T47D (cell line): ENCODE measurements at regions not wholly inside any gene's neighbourhood (a gene's known extent, or its start where the extent isn't known, plus 50 kb on each side); places are given as distances from the start of the nearest gene placed in this dataset.

Experiments used
- DNase-seq, 2 experiments: peaks; one replicate each; pipeline versions ENCODE4 v3.0.0 to v3.0.0-alpha.2; 2011 to 2012; ENCODE audit warnings: low read depth in 1 of 2, low spot score in 1 of 2
- JUND ChIP-seq: IDR thresholded peaks from 2 replicates; pipeline ENCODE4 v1.6.1; 2012; ENCODE audit warnings: low read depth
- in situ Hi-C: cut with HindIII; loops from 2 replicates; pipeline ENCODE4 v1.10.0; 2016; ENCODE audit warnings: low sequenced_read_pairs, low pct_unique_long_range_greater_than_20kb

DNA sequence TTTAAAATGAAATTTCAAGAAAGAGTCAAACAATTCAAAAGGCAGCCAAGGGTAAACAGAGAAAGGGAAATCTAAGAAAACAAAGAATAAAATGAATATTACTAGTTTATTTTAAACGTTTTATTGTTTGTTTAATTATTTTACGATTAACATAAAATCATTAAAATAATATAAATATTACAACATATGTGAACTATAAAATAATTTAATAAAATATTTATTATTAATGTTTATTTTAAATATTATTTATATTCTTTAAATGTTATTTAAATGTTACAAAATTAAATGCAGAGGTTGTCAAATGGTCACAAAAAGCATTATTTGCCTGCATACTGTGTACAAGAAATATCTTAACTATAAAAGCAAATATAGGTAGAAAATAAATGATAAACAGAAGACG is 786.7 kb upstream of the GHITM start:
- DNase-seq, result no peak
- TF ChIP-seq JUND, result no peak
- in situ Hi-C loops, result no loop called here

DNA sequence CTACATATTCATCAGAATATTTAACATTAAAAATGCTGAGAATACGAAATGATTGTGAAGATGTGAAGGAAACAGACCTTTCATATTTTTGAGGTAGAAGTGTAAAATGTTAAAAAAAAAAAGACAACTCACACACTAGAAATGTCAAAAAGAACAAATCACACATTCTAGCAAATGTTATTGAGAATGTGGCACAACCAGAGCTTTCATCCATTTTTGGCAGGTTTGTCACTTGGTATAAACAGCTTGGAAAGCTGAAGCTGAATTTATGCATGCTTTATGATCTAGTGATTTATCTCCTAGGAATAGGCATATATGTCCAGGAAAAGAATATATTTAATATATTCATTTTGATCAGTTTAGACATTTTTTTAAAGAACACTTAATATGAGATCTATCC is 784.9 kb upstream of the GHITM start:
- no peak for TF ChIP-seq JUND
- DNase-seq, result no peak
- in situ Hi-C loops, result no loop called here

DNA sequence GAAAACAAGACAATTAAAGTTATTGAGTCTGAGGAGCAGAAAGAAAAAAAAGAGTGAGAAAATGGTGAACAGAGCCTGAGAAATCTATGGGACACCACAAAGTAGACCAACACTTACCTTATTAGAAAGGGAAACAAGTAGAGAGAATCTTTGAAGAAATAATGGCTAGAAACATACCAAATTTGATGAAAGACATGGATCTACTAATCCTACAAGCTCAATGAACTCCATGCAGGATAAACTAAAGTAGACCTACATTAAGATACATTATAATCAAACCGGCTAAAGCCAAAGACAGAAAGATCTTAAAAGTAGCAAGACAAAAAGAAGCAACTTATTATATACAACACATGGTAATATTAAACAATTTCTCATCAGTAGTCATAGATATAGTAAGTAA is 782.3 kb upstream of the GHITM start:
- in situ Hi-C loops, result no loop called here
- no peak for DNase-seq
- TF ChIP-seq JUND, result no peak

DNA sequence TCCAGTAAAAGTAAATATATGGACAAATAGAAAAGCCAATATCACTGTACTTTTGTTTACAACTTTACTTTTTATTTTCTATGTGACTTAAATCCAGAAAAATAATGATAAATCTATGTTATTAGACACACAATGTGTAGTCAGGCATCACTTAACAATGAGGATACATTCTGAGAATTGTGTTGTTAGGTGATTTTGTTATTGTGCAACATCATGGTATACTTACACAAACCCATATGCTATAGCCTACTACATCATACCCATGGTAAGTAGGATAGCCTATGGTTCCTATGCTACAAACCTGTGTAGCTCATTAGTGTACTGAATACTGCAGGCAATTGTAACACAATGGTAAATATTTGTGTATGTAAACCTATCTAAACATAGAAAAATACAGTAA is 781.7 kb upstream of the GHITM start:
- DNase-seq, result no peak
- no peak for TF ChIP-seq JUND
- in situ Hi-C loops, result no loop called here

DNA sequence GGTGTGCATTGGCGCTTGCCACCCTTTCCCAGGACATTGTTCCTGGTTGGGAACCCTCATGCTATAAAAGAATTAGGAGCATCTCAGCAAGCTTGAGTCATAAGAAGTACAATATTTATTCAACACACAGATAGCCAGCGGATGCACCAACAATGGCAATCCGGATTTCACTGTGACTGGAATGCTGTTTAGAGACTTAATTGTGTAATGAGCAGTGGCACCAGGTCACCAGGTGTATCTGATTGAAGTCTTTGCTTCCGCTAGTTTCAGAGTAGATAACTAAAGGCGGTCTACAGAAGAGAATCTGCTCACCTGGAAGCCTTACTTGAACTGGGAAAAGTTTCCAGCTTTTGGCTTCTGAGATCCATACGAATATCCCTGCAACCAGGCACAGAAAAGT is 772.3 kb upstream of the GHITM start:
- no peak for TF ChIP-seq JUND
- in situ Hi-C loops, result no loop called here
- DNase-seq, result no peak

DNA sequence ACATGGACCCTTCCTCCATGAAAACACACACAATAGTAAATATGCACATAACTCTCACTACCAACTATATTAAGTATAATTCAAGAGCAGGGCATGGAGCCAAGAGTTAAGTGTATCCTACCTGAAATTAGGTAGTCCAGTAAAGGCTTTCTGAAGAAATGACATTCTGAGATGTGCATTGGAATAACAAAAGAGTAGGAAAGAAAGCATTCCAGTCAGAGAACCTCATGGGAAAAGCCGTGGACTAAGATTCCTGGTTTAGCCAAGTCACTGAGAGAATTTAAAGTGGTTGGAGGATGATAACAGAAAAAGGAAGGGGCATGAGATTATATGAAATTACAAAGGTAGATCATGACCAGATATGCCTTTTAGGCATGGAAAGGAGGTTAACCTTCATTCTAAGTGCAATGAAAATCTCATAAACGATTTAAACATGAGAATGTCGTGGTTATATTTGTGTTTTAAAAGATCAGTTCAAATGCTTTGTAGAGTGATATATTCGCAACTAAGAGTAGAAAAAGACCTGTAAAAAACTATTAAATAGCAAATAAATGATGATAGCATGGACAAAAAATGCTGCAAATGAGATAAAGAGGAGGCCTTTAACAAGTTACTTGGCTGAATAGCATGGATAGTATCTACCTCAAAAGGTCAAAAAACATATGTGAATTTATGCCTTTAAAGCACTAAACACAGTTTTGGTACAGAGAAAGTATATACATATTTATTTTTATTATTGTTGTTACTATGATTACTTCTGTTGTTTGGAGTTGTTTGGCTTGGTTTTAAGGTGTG is 767.4 kb upstream of the GHITM start:
- TF ChIP-seq JUND, result no peak
- in situ Hi-C loops, result no loop called here
- no peak for DNase-seq

DNA sequence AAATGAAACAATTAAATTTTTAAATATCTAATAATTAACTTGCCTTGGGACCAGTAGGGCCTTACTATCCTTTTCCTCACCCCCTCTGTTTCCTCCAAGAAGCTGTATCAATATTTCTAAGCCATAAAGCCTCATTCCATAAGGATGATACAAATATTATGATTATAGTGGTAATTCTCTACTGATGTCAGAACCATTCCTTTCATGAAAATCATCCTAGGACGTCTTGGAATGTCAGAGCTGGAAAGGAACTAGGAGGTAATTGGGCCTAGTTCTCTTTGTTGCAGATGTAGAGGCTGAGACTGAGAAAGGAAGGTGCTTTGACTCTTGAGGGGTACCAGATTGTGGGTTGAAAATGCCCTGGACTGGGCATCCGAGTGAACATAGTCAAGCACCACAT is 766.7 kb upstream of the GHITM start:
- DNase-seq, result no peak
- in situ Hi-C loops, result no loop called here
- no peak for TF ChIP-seq JUND

DNA sequence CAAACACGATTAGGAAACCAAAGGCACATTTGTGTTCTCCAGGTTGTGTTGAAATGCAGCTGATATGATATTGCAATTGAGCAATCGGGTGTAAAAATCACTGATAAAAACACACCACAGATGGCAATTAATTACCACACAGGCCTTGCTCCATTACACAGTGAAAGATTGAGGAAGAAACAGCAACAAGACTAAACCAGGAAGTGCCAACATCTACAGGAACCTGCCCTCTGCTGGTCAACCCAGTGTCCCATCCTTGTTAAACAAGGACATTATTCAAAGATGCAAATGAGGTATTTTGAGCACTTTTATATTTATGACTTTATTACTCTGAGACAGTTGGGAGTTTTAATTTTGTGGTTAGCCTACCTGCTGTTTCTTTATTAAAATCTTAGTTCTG is 765.6 kb upstream of the GHITM start:
- in situ Hi-C loops, result no loop called here
- no peak for TF ChIP-seq JUND
- peak in 1 of 2 experiments; percentile 64 for DNase-seq

DNA sequence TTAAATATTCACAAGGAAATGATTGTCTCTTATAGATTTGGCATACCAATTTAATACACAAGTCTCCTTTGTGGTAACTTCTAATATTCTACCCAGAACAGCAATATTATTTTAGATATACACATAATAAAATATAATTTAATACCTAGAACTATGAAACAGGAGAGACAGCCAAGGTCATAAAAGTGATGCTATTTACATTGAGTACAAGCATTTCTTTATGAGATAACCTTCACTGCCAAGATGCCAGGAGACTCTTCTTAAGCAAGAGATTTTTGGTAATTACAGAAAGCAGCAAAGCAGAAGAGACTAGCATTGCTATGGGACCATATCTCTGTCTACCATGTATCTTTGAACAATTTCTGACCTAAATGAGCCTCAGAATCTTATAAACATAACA is 764.6 kb upstream of the GHITM start:
- DNase-seq, result no peak
- TF ChIP-seq JUND, result no peak
- in situ Hi-C loops, result no loop called here

DNA sequence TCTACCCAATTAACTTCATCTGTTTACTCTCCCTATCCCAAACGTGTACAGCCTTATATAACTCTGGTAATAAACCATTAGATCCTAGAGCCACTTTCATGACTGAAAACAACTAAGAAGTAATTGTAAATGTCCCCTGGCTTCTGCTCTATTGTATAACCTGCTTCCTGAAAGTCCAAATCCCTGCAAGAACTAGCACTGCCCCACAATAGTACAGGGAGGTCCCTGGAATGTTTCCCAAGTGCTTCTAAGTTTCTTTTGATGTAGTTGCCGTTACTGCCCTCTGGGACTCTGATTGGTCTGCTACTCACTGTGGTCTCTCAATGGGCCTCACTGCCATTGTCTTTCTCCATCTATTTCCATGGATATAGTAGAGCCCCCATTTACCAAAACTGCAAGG is 764.0 kb upstream of the GHITM start:
- no peak for TF ChIP-seq JUND
- in situ Hi-C loops, result no loop called here
- no peak for DNase-seq

DNA sequence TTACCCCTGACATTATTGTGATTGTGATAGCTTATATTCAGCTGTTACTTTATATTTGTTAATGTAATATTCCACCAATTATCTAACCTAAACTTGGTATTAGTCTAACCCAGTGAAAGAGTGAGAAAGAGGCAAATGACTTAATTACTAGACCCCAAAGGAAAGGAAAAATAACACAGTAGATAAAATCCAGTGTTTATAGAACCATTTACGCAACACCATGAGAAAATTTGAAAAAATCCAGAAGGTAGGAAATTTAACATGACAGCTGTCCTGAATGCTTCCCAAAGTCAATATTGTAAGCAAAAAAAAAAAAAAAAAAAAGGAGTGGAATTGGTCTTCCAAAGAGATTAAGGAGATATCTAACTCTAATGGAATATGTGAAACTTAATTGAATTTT is 741.5 kb upstream of the GHITM start:
- DNase-seq, result no peak
- TF ChIP-seq JUND, result no peak
- in situ Hi-C loops, result no loop called here

DNA sequence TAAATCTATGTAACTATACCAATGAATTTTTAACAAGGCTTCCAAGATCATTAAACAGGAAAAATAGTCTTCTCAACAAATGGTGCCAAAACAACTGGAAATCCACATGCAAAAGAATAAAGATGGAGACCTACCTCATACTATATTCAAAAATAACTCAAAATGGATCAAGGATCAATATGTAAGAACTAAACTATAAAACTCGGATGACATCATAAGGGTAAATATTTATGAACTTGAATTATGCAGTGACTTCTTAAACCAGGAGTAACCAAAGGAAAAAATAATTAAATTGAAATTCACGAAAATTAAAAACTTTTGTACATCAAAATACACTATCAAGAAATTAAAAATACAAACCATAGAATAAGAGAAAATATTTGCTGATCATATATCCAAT is 728.7 kb upstream of the GHITM start:
- TF ChIP-seq JUND, result no peak
- DNase-seq, result no peak
- in situ Hi-C loops, result no loop called here

DNA sequence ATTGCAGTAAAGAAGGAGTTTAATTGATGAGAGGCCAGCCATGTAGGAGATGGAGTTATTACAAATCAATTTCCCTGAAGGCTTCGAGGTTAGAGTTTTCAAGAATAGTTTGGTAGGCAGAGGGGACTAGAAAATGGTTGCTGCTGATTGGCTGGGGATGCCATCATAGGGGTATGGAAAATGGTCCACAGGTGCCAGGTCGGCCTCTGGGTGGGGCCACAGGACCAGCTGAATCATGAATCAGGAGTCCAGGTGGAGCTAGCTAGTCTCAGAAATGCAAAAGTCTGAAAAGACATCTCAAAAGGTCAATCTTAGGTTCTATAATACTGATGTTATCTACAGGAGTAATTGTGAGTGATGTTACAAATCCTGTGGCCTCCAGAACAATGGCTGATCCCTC is 714.0 kb upstream of the GHITM start:
- no peak for TF ChIP-seq JUND
- DNase-seq, result no peak
- in situ Hi-C loops, result no loop called here

DNA sequence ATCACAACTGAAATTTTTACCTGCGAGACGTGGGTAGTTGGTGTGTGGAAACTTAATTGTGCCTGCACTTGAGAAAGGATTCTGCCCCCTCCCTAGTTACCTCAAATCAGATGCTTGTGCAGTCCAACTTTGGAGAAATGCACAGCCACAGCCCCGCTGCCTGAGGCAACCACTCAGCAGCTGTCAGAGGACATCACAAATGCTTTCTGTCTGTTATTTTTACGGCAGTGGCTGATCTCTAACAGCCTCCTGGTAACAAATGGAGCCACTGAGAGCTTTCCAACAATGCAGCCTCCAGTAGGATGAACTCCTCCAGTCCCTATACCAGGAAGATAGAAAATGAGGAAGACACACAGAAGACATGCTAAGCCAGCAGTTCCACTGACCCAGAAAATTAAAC is 712.2 kb upstream of the GHITM start:
- TF ChIP-seq JUND, result no peak
- in situ Hi-C loops, result no loop called here

More for the DNA sequence above, 712.2 kb upstream of the GHITM start:
- DNase-seq, result no peak
